HepG2 (cell line): ENCODE measurements at regions not wholly inside any gene's neighbourhood (a gene's known extent, or its start where the extent isn't known, plus 50 kb on each side); places are given as distances from the start of the nearest gene placed in this dataset.

ENCODE experiments used
- ATAC-seq: fragments of 200-7000 bp; cut with Tn5 transposase; 3 replicates; pipeline ENCODE4 v1.9.1; 2020; ENCODE audit warnings: mild to moderate bottlenecking, moderate library complexity
- BruUV-seq: library from RNA; stranded (reverse); fragments of 400-500 nt; replicated peaks from 2 replicates; lab custom pipeline; 2021; lab: Mats Ljungman, UMichigan
- CTCF ChIA-PET: fragments of 300-600 bp; formaldehyde crosslinking; extraction: SDS; loops from one replicate; lab custom pipeline; 2021; ENCODE audit warnings: low total read pairs, inconsistent platforms, low intra/inter-chr PET ratio; lab: Yijun Ruan, JAX
- POLR2A ChIA-PET: fragments of 350-600 bp; sonication (Branson Sonifier 250); formaldehyde crosslinking; loops from one replicate; lab custom pipeline; 2020; ENCODE audit warnings: antibody characterized with exemption, inconsistent platforms; lab: Yijun Ruan, JAX
- DNase-seq: peaks from one replicate; pipeline ENCODE4 v3.0.0-alpha.2; 2015; ENCODE audit warnings: low spot score
- FAIRE-seq: peaks from 3 replicates; lab custom pipeline; 2011; peaks lifted over from hg19 to GRCh38; lab: Jason Lieb, UNC
- H2AFZ ChIP-seq: one replicate; pipeline ENCODE4 v1.6.1; 2011; ENCODE audit warnings: low read length, inconsistent platforms
- H3K27ac ChIP-seq: fragments of 300-600 bp; 3 replicates; pipeline ENCODE4 v1.8.0; 2011; ENCODE audit warnings: mixed run types, mild to moderate bottlenecking, mixed read lengths, low read length, inconsistent platforms; ENCODE audit not compliant: insufficient read depth; ENCODE audit errors: extremely low read length
- H3K27me3 ChIP-seq, 2 experiments: fragments of 200-600 bp in 1 of 2; 2 replicates in 1 of 2; 3 replicates in 1 of 2; pipeline versions ENCODE4 v1.6.0 to v1.8.0; 2011; ENCODE audit warnings: low read length in 2 of 2, mild to moderate bottlenecking in 2 of 2, moderate library complexity in 2 of 2, inconsistent platforms in 1 of 2; ENCODE audit not compliant: insufficient read depth in 2 of 2, control insufficient read depth in 1 of 2
- H3K36me3 ChIP-seq, 2 experiments: fragments of 200-600 bp in 1 of 2; replicated peaks in 1 of 2; 2 replicates in 1 of 2; 3 replicates in 1 of 2; pipeline versions ENCODE4 v1.5.1 to v1.8.0; 2011; ENCODE audit warnings: low read length in 2 of 2, inconsistent platforms in 1 of 2; ENCODE audit not compliant: insufficient read depth in 2 of 2, control insufficient read depth in 1 of 2
- H3K4me1 ChIP-seq: 2 replicates; pipeline ENCODE4 v1.5.1; 2012; ENCODE audit warnings: low read length, inconsistent platforms; ENCODE audit not compliant: insufficient read depth
- H3K4me2 ChIP-seq: 2 replicates; pipeline ENCODE4 v1.6.0; 2011; ENCODE audit warnings: low read depth, low read length, inconsistent platforms
- H3K4me3 ChIP-seq, 3 experiments: fragments of 200-600 bp in 1 of 3; sonication (generic), shearing (Covaris generic) in 1 of 3; replicated peaks in 1 of 3; 2 replicates each; pipeline ENCODE4 v1.5.1; 2011 to 2016; ENCODE audit warnings: low read length in 3 of 3, inconsistent platforms in 2 of 3, low read depth in 2 of 3, mild to moderate bottlenecking in 2 of 3, control low read depth in 1 of 3, mixed read lengths in 1 of 3; ENCODE audit not compliant: insufficient read depth in 1 of 3
- H3K79me2 ChIP-seq: one replicate; pipeline ENCODE4 v1.6.1; 2011; ENCODE audit warnings: low read length, inconsistent platforms; ENCODE audit not compliant: insufficient read depth
- H3K9ac ChIP-seq: 2 replicates; pipeline ENCODE4 v1.6.0; 2011; ENCODE audit warnings: mild to moderate bottlenecking, low read depth, low read length, inconsistent platforms; ENCODE audit not compliant: insufficient read depth
- H3K9me3 ChIP-seq: 2 replicates; pipeline ENCODE4 v1.5.1; 2012; ENCODE audit warnings: mild to moderate bottlenecking, low read length
- H4K20me1 ChIP-seq: 2 replicates; pipeline ENCODE4 v1.6.0; 2011; ENCODE audit warnings: inconsistent platforms, mild to moderate bottlenecking, low read length, moderate library complexity; ENCODE audit not compliant: insufficient read depth
- AHR ChIP-seq: IDR thresholded peaks from 2 replicates; pipeline ENCODE4 v1.6.1; 2018; ENCODE audit warnings: missing genetic modification reagents, missing compliant biosample characterization
- ASH2L ChIP-seq: fragments of 300-600, 200-600 bp; sonication (generic); IDR thresholded peaks from 2 replicates; pipeline ENCODE4 v1.7.0; 2017; ENCODE audit warnings: low read depth, mild to moderate bottlenecking, moderate library complexity, mixed read lengths, low read length; ENCODE audit not compliant: insufficient read length
- DDIT3 ChIP-seq: sonication (generic); formaldehyde crosslinking; IDR thresholded peaks from 2 replicates; pipeline ENCODE4 v1.4.0; 2020; ENCODE audit warnings: mild to moderate bottlenecking, missing genetic modification reagents
- FOSL2 ChIP-seq: sonication (generic); formaldehyde crosslinking; IDR thresholded peaks from 2 replicates; pipeline ENCODE4 v1.4.0; 2020; ENCODE audit warnings: missing genetic modification reagents
- MED1 ChIP-seq: sonication (generic); formaldehyde crosslinking; IDR thresholded peaks from 2 replicates; pipeline ENCODE4 v1.4.0; 2020; ENCODE audit warnings: missing genetic modification reagents
- SRSF9 ChIP-seq: fragments of 200-400 bp; formaldehyde crosslinking; IDR thresholded peaks from 2 replicates; pipeline ENCODE4 v1.6.1; 2018; ENCODE audit warnings: borderline replicate concordance, mild to moderate bottlenecking, low read depth, low read length; ENCODE audit not compliant: insufficient read depth, poor library complexity, severe bottlenecking
- TAF1 ChIP-seq: sonication (generic); formaldehyde crosslinking; IDR thresholded peaks from 2 replicates; pipeline ENCODE4 v1.4.0; 2020; ENCODE audit warnings: missing genetic modification reagents
- ZFP41 ChIP-seq: sonication (generic); formaldehyde crosslinking; IDR thresholded peaks from 2 replicates; pipeline ENCODE4 v1.4.0; 2020; ENCODE audit warnings: mild to moderate bottlenecking, missing genetic modification reagents, borderline replicate concordance
- ZFP90 ChIP-seq: sonication (generic); formaldehyde crosslinking; IDR thresholded peaks from 2 replicates; pipeline ENCODE4 v1.8.0; 2022; ENCODE audit warnings: missing genetic modification reagents, mild to moderate bottlenecking, inconsistent platforms, borderline replicate concordance
- ZNF350 ChIP-seq: sonication (generic); formaldehyde crosslinking; IDR thresholded peaks from 2 replicates; pipeline ENCODE4 v1.4.0; 2020; ENCODE audit warnings: mild to moderate bottlenecking, low read depth, missing genetic modification reagents, borderline replicate concordance
- ZNF556 ChIP-seq: sonication (generic); formaldehyde crosslinking; IDR thresholded peaks from 2 replicates; pipeline ENCODE4 v1.4.0; 2020; ENCODE audit warnings: mild to moderate bottlenecking, missing genetic modification reagents, borderline replicate concordance
- ZNF562 ChIP-seq: sonication (generic); formaldehyde crosslinking; IDR thresholded peaks from 2 replicates; pipeline ENCODE4 v1.8.0; 2022; ENCODE audit warnings: missing genetic modification reagents, borderline replicate concordance
- ZNF577 ChIP-seq: sonication (generic); formaldehyde crosslinking; IDR thresholded peaks from 2 replicates; pipeline ENCODE4 v1.4.0; 2020; ENCODE audit warnings: mild to moderate bottlenecking, low read depth, missing genetic modification reagents, borderline replicate concordance
- ZNF674 ChIP-seq: sonication (generic); formaldehyde crosslinking; IDR thresholded peaks from 2 replicates; pipeline ENCODE4 v1.5.0; 2020; ENCODE audit warnings: low read depth, mild to moderate bottlenecking, missing genetic modification reagents
- ZNF790 ChIP-seq: sonication (generic); formaldehyde crosslinking; IDR thresholded peaks from 2 replicates; pipeline ENCODE4 v1.8.0; 2022; ENCODE audit warnings: missing genetic modification reagents, mild to moderate bottlenecking, borderline replicate concordance
- WGBS: methylation state at CpG from one replicate; pipeline ENCODE4 v1.1.6; 2017; ENCODE audit warnings: low lambda C conversion rate; 5-methylcytosine and 5-hydroxymethylcytosine counted together
- in situ Hi-C: cut with HindIII; loops from 2 replicates; pipeline ENCODE4 v1.10.0; 2017; ENCODE audit warnings: low pct_unique_long_range_greater_than_20kb; ENCODE audit not compliant: extremely low pct_ligation_motif_present
- intact Hi-C: fragments of 100-400 bp; cut with micrococcal nuclease; formaldehyde crosslinking; loops from one replicate; pipeline ENCODE4 v1.10.0; 2022; ENCODE audit not compliant: unreplicated experiment

GRCh38 chr2:2564300-2565078 is 233.4 kb upstream of the MYT1L start:
- CTCF ChIA-PET: no interaction called here
- Histone ChIP-seq H3K4me3 (no peak overlapping the region), H3K79me2 (no peaks in the 10 kb centered on the region), H3K9ac (no peak overlapping the region), H3K4me1 (no peaks in the 10 kb centered on the region), H3K9me3 (no peaks in the 10 kb centered on the region), H3K27ac (no peak overlapping the region), H3K36me3 (no peaks in the 10 kb centered on the region), H3K27me3 (peaks cover 6 to 30% of the 10 kb centered on the region in 2 experiments; a peak in 3 of 5 replicates), H4K20me1 (no peaks in the 10 kb centered on the region; the same call in 1 of the 2 replicates), H2AFZ (no peak overlapping the region)
- 37% methylated on average over 22 of the region's 24 CpGs for WGBS
- BruUV-seq: no TSS peak
- DNase-seq (no peak), FAIRE-seq (no peak), ATAC-seq (no peak)
- POLR2A ChIA-PET: no interaction called here
- in situ Hi-C loops: no loop called here
- intact Hi-C loops: no loop called here
- TF ChIP-seq ZNF350 (CRISPR knock-in tag): no peak
- TF ChIP-seq ZNF577 (CRISPR knock-in tag): no peak
- no peak for TF ChIP-seq AHR (CRISPR knock-in tag)
- TF ChIP-seq DDIT3 (CRISPR knock-in tag): no peak
- no peak for TF ChIP-seq ASH2L
- no peak for TF ChIP-seq ZNF790 (CRISPR knock-in tag)
- no peak for TF ChIP-seq ZNF556 (CRISPR knock-in tag)
- no peak for TF ChIP-seq ZNF562 (CRISPR knock-in tag)
- TF ChIP-seq FOSL2 (CRISPR knock-in tag): no peak
- TF ChIP-seq ZFP41 (CRISPR knock-in tag): no peak
- no peak for TF ChIP-seq ZNF674 (CRISPR knock-in tag)
- no peak for TF ChIP-seq SRSF9
- TF ChIP-seq TAF1 (CRISPR knock-in tag): no peak
- no peak for TF ChIP-seq ZFP90
- no peak for TF ChIP-seq MED1 (CRISPR knock-in tag)
- TF ChIP-seq, all 625 proteins: peak for 0
- H3K4me2 ChIP-seq: no peak overlapping the region
